ENCODE measurements at regions not wholly inside any gene's neighbourhood (a gene's known extent, or its start where the extent isn't known, plus 50 kb on each side); places are given as distances from the start of the nearest gene placed in this dataset.

- Histone ChIP-seq H3K27me3 (ENCODE audit: insufficient read depth, low read depth) (no peaks in the 10 kb centered on the region), H3K4me3 (IDR thresholded peaks at IDR 0.05; ENCODE audit: insufficient read depth, low read depth, low read length) (no peak overlapping the region), H3K9ac (no peak overlapping the region), H4K20me1 (ENCODE audit: insufficient read depth) (no peaks in the 10 kb centered on the region), H3K4me2 (no peak overlapping the region), H3K4me1 (ENCODE audit: low read depth, poor library complexity, severe bottlenecking) (no peaks in the 10 kb centered on the region), H3K36me3 (ENCODE audit: insufficient read depth) (no peaks in the 10 kb centered on the region), H2AFZ (ENCODE audit: low read depth) (no peak overlapping the region), H3K27ac (no peak overlapping the region), H3K79me2 (ENCODE audit: insufficient read depth, low read depth) (no peaks in the 10 kb centered on the region)
- TF ChIP-seq CTCF (conservative IDR thresholded peaks at IDR 0.05; ENCODE audit: low read depth, low read length) = no peak
These were observed 209.5 kb upstream of the MVB12B start for GRCh38 chr9:126117158-126117425.

- Histone ChIP-seq H3K36me3 (ENCODE audit: insufficient read depth) (no peaks in the 10 kb centered on the region), H2AFZ (ENCODE audit: low read depth) (no peak overlapping the region), H3K4me3 (IDR thresholded peaks at IDR 0.05; ENCODE audit: insufficient read depth, low read depth, low read length) (no peak overlapping the region), H3K4me2 (no peak overlapping the region), H3K4me1 (ENCODE audit: low read depth, poor library complexity, severe bottlenecking) (no peaks in the 10 kb centered on the region), H3K27ac (no peak overlapping the region), H3K9ac (no peak overlapping the region), H3K27me3 (ENCODE audit: insufficient read depth, low read depth) (no peaks in the 10 kb centered on the region), H3K79me2 (ENCODE audit: insufficient read depth, low read depth) (no peaks in the 10 kb centered on the region), H4K20me1 (ENCODE audit: insufficient read depth) (no peaks in the 10 kb centered on the region)
- no peak for TF ChIP-seq CTCF (conservative IDR thresholded peaks at IDR 0.05; ENCODE audit: low read depth, low read length)
These were observed 209.0 kb upstream of the MVB12B start for GRCh38 chr9:126117631-126118030.

GRCh38 chr9:126119731-126120130 lies 206.9 kb upstream of the MVB12B start:
- no peak overlapping the region for H2AFZ ChIP-seq (ENCODE audit: low read depth)
- H3K9ac ChIP-seq = no peak overlapping the region
- no peak overlapping the region for H3K4me3 ChIP-seq (IDR thresholded peaks at IDR 0.05; ENCODE audit: insufficient read depth, low read depth, low read length)
- H3K27me3 ChIP-seq (ENCODE audit: insufficient read depth, low read depth) = no peaks in the 10 kb centered on the region
- H3K4me1 ChIP-seq (ENCODE audit: low read depth, poor library complexity, severe bottlenecking) = no peaks in the 10 kb centered on the region
- H3K79me2 ChIP-seq (ENCODE audit: insufficient read depth, low read depth) = no peaks in the 10 kb centered on the region
- no peak overlapping the region for H3K27ac ChIP-seq
- TF ChIP-seq CTCF (conservative IDR thresholded peaks at IDR 0.05; ENCODE audit: low read depth, low read length) = no peak
- no peaks in the 10 kb centered on the region for H3K36me3 ChIP-seq (ENCODE audit: insufficient read depth)
- H3K4me2 ChIP-seq = no peak overlapping the region
- no peaks in the 10 kb centered on the region for H4K20me1 ChIP-seq (ENCODE audit: insufficient read depth)

DNA sequence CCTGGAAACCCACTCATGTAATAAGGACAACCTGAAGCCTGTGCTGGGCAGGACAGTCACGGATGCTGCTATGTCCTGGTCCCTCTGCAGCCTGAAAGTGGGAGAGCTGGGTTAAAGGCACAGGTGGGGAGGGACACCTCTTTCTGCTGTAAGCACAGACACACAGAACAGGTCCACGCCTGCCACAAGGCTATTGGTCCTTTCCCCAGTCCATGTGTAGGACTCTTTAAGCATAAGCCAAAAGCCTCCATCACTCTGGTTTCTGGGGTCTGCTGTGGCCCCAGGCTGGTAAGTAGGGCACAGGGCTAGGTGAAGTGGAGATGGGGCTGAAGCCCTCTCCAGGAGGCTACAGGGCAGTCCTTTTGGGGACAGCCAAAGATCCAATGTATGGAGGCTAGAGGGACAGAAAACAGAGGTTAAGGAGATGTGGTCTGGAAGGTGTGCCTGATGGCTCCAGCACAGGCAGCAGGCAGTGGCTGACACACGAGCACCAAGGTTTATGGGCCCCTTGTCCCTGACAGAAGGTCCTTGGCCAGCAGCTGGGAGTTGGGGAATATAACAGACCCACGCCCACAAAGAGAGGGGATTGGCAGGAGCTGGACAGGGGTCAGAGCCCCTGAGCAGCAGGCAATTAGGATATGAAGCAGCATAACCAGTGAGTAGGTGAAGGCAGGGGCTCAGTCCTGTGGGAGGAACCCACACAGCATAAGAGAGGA lies 203.6 kb upstream of the MVB12B start:
- Histone ChIP-seq H4K20me1 (ENCODE audit: insufficient read depth) (no peaks in the 10 kb centered on the region), H2AFZ (ENCODE audit: low read depth) (no peak overlapping the region), H3K27me3 (ENCODE audit: insufficient read depth, low read depth) (no peaks in the 10 kb centered on the region), H3K4me1 (ENCODE audit: low read depth, poor library complexity, severe bottlenecking) (no peaks in the 10 kb centered on the region), H3K4me3 (IDR thresholded peaks at IDR 0.05; ENCODE audit: insufficient read depth, low read depth, low read length) (no peak overlapping the region), H3K9ac (no peak overlapping the region), H3K36me3 (ENCODE audit: insufficient read depth) (no peaks in the 10 kb centered on the region), H3K27ac (no peak overlapping the region), H3K79me2 (ENCODE audit: insufficient read depth, low read depth) (no peaks in the 10 kb centered on the region), H3K4me2 (no peak overlapping the region)
- no peak for TF ChIP-seq CTCF (conservative IDR thresholded peaks at IDR 0.05; ENCODE audit: low read depth, low read length)
